Tibial artery (tissue), 4 donors: ENCODE measurements at regions not wholly inside any gene's neighbourhood (a gene's known extent, or its start where the extent isn't known, plus 50 kb on each side); places are given as distances from the start of the nearest gene placed in this dataset.

Experiments used
- DNase-seq, 2 donors: peaks; one replicate each; pipeline ENCODE4 v3.0.0-alpha.2; 2019
- H3K27ac ChIP-seq, 2 donors: fragments of 200-600 bp; sonication (generic) in 1 of 2; 1 replicate in 1 of 2; 2 replicates in 1 of 2; pipeline ENCODE4 v1.5.1; 2018 to 2019; ENCODE audit warnings: mild to moderate bottlenecking in 1 of 2
- H3K27me3 ChIP-seq, 2 donors: fragments of 200-600 bp; sonication (generic) in 1 of 2; one replicate each; pipeline versions ENCODE4 v1.5.1 to v1.6.0; 2016 to 2019
- H3K36me3 ChIP-seq, 3 donors: fragments of 200-600 bp; sonication (generic) in 2 of 3; one replicate each; pipeline ENCODE4 v1.5.1; 2016 to 2019; ENCODE audit warnings: mild to moderate bottlenecking in 2 of 3
- H3K4me1 ChIP-seq, 4 donors: fragments of 200-600 bp; sonication (generic) in 2 of 4; 1 replicate in 3 of 4; 2 replicates in 1 of 4; pipeline ENCODE4 v1.5.1; 2016 to 2019
- H3K4me3 ChIP-seq, 2 donors: fragments of 200-600 bp; sonication (generic) in 1 of 2; 1 replicate in 1 of 2; 2 replicates in 1 of 2; pipeline ENCODE4 v1.5.1; 2018 to 2019; ENCODE audit warnings: mild to moderate bottlenecking in 2 of 2
- H3K9me3 ChIP-seq, 3 donors: fragments of 200-600 bp; sonication (generic) in 1 of 3; one replicate each; pipeline ENCODE4 v1.5.1; 2016 to 2019
- CTCF ChIP-seq, 2 experiments: fragments of 200-600 bp in 1 of 2; fragments of 450-650 bp in 1 of 2; IDR thresholded peaks; one replicate each; pipeline ENCODE4 v1.5.1; 2017 to 2019; ENCODE audit warnings: antibody characterized with exemption in 2 of 2, mild to moderate bottlenecking in 1 of 2, moderate library complexity in 1 of 2
- intact Hi-C: fragments of 100-400 bp; cut with DNase I; formaldehyde crosslinking; loops from one replicate; pipeline ENCODE4 v1.15.0; 2023; ENCODE audit warnings: low total_unique reads

DNA sequence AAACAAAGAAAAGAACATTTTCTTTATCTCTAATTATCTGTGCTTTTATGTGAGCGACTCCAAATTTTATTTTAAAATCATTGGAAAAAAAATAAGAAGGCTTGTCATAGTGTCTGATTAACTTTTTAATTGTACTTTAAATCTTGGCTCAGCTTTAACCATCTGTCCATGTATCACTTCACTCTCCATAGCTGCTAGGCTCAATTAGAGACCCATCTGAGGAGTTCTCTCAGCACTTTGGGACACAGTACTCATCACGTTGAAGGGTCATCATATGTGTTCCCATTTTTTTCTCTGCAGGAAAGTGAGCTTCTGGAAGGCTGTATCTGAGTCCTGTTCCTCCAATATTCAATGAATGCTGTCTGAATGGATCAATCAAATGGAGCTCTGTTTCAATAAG is 908.5 kb upstream of the ROBO1 start:
- intact Hi-C loops: no loop called here

GRCh38 chr3:80675790-80676189 is 908.0 kb upstream of the ROBO1 start:
- intact Hi-C loops: no loop called here
- no peaks in the 10 kb centered on the region for H3K36me3 ChIP-seq
- no peaks in the 10 kb centered on the region for H3K9me3 ChIP-seq
- H3K27me3 ChIP-seq: no peaks in the 10 kb centered on the region
- DNase-seq: no peak
- H3K4me3 ChIP-seq: no peak overlapping the region
- TF ChIP-seq CTCF (IDR thresholded peaks at IDR 0.05): no peak
- H3K27ac ChIP-seq: no peak overlapping the region
- no peaks in the 10 kb centered on the region for H3K4me1 ChIP-seq

More for the DNA sequence above, 908.5 kb upstream of the ROBO1 start:
- H3K36me3 ChIP-seq: no peaks in the 10 kb centered on the region
- no peak for TF ChIP-seq CTCF (IDR thresholded peaks at IDR 0.05)
- no peaks in the 10 kb centered on the region for H3K9me3 ChIP-seq
- H3K27ac ChIP-seq: no peak overlapping the region
- H3K4me1 ChIP-seq: no peaks in the 10 kb centered on the region
- H3K4me3 ChIP-seq: no peak overlapping the region
- no peaks in the 10 kb centered on the region for H3K27me3 ChIP-seq
- no peak for DNase-seq

DNA sequence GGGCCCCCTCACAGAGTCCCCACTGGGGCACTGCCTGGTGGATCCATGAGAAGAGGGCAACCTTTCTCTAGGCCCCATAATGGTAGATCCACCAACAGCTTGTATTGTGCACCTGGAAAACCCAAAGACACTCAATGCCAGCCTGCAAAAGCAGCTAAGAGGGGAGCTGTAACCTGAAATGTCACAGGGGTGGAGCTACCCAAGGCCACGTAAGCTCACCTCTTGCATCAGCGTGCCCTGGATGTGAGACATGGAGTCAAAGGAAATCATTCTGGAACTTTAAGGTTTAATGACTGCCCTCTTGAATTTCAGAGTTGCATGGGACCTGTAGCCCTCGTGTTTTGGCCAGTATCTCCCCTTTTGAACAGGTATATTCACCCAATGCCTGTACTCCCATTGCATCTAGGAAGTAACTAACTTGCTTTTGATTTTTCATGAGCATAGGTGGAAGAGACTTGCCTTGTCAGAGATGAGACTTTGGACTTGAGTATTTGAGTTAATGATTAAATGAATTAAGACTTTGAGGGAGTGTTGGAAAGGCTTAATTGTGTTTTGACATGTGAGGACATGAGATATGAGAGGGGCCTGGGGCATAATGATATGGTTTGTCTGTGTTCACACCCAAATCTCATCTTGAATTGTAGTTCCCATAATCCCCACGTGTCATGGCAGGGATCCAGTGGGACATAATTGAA is 900.9 kb upstream of the ROBO1 start:
- intact Hi-C loops: no loop called here
- Histone ChIP-seq H3K4me1 (no peaks in the 10 kb centered on the region), H3K27me3 (no peaks in the 10 kb centered on the region), H3K9me3 (peaks cover 0 to 5% (median 0%) of the 10 kb centered on the region in 3 donors), H3K27ac (no peak overlapping the region), H3K4me3 (no peak overlapping the region), H3K36me3 (no peaks in the 10 kb centered on the region)
- DNase-seq: no peak
- no peak for TF ChIP-seq CTCF (IDR thresholded peaks at IDR 0.05)

DNA sequence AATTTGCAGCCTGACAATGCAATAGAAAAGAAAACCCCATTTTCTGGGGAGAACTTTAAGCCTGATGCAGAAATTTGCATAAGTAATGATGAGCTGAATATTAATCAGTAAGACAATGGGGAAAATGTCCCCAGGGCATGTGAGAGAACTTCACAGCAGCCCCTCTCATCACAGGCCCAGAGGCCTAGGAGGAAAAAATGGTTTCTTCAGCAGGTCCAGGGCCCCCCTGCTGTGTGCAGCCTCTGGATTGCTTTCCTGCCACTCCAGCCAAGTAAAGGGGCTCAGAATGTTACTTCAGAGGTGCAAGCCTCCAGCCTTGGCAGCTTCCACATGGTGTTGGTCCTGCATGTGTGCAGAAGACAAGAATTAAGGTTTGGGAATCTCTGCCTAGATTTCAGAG is 900.3 kb upstream of the ROBO1 start:
- DNase-seq: no peak

GRCh38 chr3:80663426-80663825 is 895.6 kb upstream of the ROBO1 start:
- intact Hi-C loops: no loop called here
- no peak for TF ChIP-seq CTCF (IDR thresholded peaks at IDR 0.05)
- Histone ChIP-seq H3K4me3 (no peak overlapping the region), H3K9me3 (peaks cover 0 to 5% (median 0%) of the 10 kb centered on the region in 3 donors), H3K27ac (no peak overlapping the region), H3K36me3 (no peaks in the 10 kb centered on the region), H3K27me3 (no peaks in the 10 kb centered on the region), H3K4me1 (no peaks in the 10 kb centered on the region)
- DNase-seq: no peak

More for the DNA sequence above, 900.3 kb upstream of the ROBO1 start:
- no peak overlapping the region for H3K27ac ChIP-seq
- H3K27me3 ChIP-seq: no peaks in the 10 kb centered on the region
- TF ChIP-seq CTCF (IDR thresholded peaks at IDR 0.05): no peak
- no peak overlapping the region for H3K4me3 ChIP-seq
- no peaks in the 10 kb centered on the region for H3K4me1 ChIP-seq
- intact Hi-C loops: no loop called here
- no peaks in the 10 kb centered on the region for H3K36me3 ChIP-seq
- H3K9me3 ChIP-seq: peaks cover 0 to 5% (median 0%) of the 10 kb centered on the region in 3 donors
